ENCODE measurements at regions not wholly inside any gene's neighbourhood (a gene's known extent, or its start where the extent isn't known, plus 50 kb on each side); places are given as distances from the start of the nearest gene placed in this dataset.

DNA sequence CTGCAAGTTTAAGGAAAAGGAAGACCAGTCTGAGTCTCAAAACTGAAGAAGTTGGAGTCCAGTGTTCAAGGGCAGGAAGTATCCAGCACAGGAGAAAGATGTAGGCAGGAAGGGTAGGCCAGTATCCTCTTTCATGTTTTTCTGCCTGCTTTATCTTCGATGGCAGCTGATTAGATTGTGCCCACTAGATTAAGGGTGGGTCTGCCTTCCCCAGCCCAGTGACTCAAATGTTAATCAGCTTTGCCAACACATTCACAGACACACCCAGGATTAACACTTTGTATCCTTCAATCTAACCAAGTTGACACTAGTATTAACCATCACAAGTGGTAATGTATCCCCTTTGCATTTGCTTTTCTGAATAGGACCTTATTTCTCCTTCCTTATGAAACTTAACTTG is 535.9 kb upstream of the FTMT start:
- H3K27ac ChIP-seq (ENCODE audit: low read depth in 2 of 2, low read length in 1 of 2), result no peak overlapping the region
- 0% methylated on average over 1 of the region's 1 CpG for WGBS (ENCODE audit: low lambda C conversion rate)
- H3K9me2 ChIP-seq, result no peaks in the 10 kb centered on the region
- no peak overlapping the region for H2AFZ ChIP-seq (ENCODE audit: low read depth)
- H3K9me3 ChIP-seq, result no peaks in the 10 kb centered on the region
- no peaks in the 10 kb centered on the region for H3K4me1 ChIP-seq (ENCODE audit: control insufficient read depth in 1 of 2, insufficient read depth in 2 of 2, low read depth in 1 of 2, low read length in 1 of 2)
- H3K79me2 ChIP-seq (ENCODE audit: insufficient read depth), result no peaks in the 10 kb centered on the region
- H3K27me3 ChIP-seq (ENCODE audit: insufficient read depth), result no peaks in the 10 kb centered on the region
- H3K9ac ChIP-seq, result no peak overlapping the region
- H4K20me1 ChIP-seq (ENCODE audit: insufficient read depth), result no peaks in the 10 kb centered on the region
- TF ChIP-seq CTCF (IDR thresholded peaks at IDR 0.05) (no peak), ZBTB33 (IDR thresholded peaks at IDR 0.05; ENCODE audit: borderline replicate concordance, low read depth) (no peak), RFX5 (IDR thresholded peaks at IDR 0.05; ENCODE audit: low read length) (no peak), EP300 (IDR thresholded peaks at IDR 0.05; ENCODE audit: borderline replicate concordance in 1 of 2, low read depth in 1 of 2, low read length in 1 of 2) (no peak), YY1 (IDR thresholded peaks at IDR 0.05; ENCODE audit: low read depth) (no peak), SMC3 (IDR thresholded peaks at IDR 0.05; ENCODE audit: low read depth, low read length) (no peak), FOXJ3 (CRISPR knock-in tag; IDR thresholded peaks at IDR 0.05) (no peak), ELF1 (IDR thresholded peaks at IDR 0.05) (no peak), SIN3A (IDR thresholded peaks at IDR 0.05; ENCODE audit: borderline replicate concordance, low read depth, low read length) (no peak), GABPA (IDR thresholded peaks at IDR 0.05; ENCODE audit: low read depth) (no peak), REST (IDR thresholded peaks at IDR 0.05; ENCODE audit: low read depth, low read length) (no peak), FOSL2 (IDR thresholded peaks at IDR 0.05; ENCODE audit: borderline replicate concordance, low read depth) (no peak), POLR2AphosphoS5 (IDR thresholded peaks at IDR 0.05; ENCODE audit: low read depth, low read length) (no peak), CHD2 (IDR thresholded peaks at IDR 0.05; ENCODE audit: low read length, partially characterized antibody) (no peak), TEAD4 (IDR thresholded peaks at IDR 0.05; ENCODE audit: borderline replicate concordance, insufficient read depth) (no peak), TAF1 (IDR thresholded peaks at IDR 0.05; ENCODE audit: borderline replicate concordance, low read depth, low read length) (no peak), JUND (IDR thresholded peaks at IDR 0.05) (no peak)
- TF ChIP-seq, protein P1, sequence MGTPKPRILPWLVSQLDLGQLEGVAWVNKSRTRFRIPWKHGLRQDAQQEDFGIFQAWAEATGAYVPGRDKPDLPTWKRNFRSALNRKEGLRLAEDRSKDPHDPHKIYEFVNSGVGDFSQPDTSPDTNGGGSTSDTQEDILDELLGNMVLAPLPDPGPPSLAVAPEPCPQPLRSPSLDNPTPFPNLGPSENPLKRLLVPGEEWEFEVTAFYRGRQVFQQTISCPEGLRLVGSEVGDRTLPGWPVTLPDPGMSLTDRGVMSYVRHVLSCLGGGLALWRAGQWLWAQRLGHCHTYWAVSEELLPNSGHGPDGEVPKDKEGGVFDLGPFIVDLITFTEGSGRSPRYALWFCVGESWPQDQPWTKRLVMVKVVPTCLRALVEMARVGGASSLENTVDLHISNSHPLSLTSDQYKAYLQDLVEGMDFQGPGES (IDR thresholded peaks at IDR 0.05; ENCODE audit: low read depth, low read length), result no peak
- TF ChIP-seq, protein P2, sequence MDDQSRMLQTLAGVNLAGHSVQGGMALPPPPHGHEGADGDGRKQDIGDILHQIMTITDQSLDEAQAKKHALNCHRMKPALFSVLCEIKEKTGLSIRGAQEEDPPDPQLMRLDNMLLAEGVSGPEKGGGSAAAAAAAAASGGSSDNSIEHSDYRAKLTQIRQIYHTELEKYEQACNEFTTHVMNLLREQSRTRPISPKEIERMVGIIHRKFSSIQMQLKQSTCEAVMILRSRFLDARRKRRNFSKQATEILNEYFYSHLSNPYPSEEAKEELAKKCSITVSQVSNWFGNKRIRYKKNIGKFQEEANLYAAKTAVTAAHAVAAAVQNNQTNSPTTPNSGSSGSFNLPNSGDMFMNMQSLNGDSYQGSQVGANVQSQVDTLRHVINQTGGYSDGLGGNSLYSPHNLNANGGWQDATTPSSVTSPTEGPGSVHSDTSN (IDR thresholded peaks at IDR 0.05), result no peak
- TF ChIP-seq, protein P3, sequence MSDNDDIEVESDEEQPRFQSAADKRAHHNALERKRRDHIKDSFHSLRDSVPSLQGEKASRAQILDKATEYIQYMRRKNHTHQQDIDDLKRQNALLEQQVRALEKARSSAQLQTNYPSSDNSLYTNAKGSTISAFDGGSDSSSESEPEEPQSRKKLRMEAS (IDR thresholded peaks at IDR 0.05; ENCODE audit: low read depth), result no peak
- no peak overlapping the region for H3K4me2 ChIP-seq
- H3K4me3 ChIP-seq (ENCODE audit: low read depth in 2 of 2, low read length in 1 of 2), result no peak overlapping the region
- POLR2A ChIA-PET, result no interaction called here
- H3F3A ChIP-seq (replicated peaks; ENCODE audit: insufficient read depth), result peaks cover 4% of the 10 kb centered on the region
- DNase-seq, result no peak
- CTCF ChIA-PET, result no interaction called here
- H3K36me3 ChIP-seq (replicated peaks in 1 of 2; ENCODE audit: control insufficient read depth in 1 of 2, insufficient read depth in 2 of 2, low read length in 1 of 2), result peaks cover 0 to 3% of the 10 kb centered on the region in 2 experiments

All from SK-N-SH (cell line).